ENCODE measurements at regions not wholly inside any gene's neighbourhood (a gene's known extent, or its start where the extent isn't known, plus 50 kb on each side); places are given as distances from the start of the nearest gene placed in this dataset.

- Histone ChIP-seq H3K27me3 (ENCODE audit: low read length) (no peaks in the 10 kb centered on the region), H3K9me3 (ENCODE audit: low read length) (no peaks in the 10 kb centered on the region), H3K4me1 (ENCODE audit: insufficient read depth, low read length) (no peaks in the 10 kb centered on the region), H3K4me2 (ENCODE audit: low read length) (no peak overlapping the region), H3K27ac (ENCODE audit: low read length) (no peak overlapping the region), H3K9me2 (replicated peaks; ENCODE audit: low read length) (no peaks in the 10 kb centered on the region), H2AFZ (ENCODE audit: low read length) (no peak overlapping the region), H3F3A (ENCODE audit: low read length, unreplicated experiment) (no peaks in the 10 kb centered on the region), H3K9ac (ENCODE audit: low read length) (no peak overlapping the region), H4K20me1 (ENCODE audit: low read length) (no peaks in the 10 kb centered on the region), H3K79me2 (ENCODE audit: low read length) (no peaks in the 10 kb centered on the region), H3K36me3 (ENCODE audit: low read depth, low read length) (no peaks in the 10 kb centered on the region), H3K4me3 (ENCODE audit: low read length) (no peak overlapping the region)
- ChIA-PET CTCF (no interaction called here), POLR2A (ENCODE audit: unreplicated experiment) (no interaction called here)
- TF ChIP-seq EZH2phosphoT487 (IDR thresholded peaks at IDR 0.05; ENCODE audit: borderline replicate concordance, low read length) (no peak), EZH2 (IDR thresholded peaks at IDR 0.05; ENCODE audit: low read length, unreplicated experiment) (no peak)
- TF ChIP-seq, protein P1, sequence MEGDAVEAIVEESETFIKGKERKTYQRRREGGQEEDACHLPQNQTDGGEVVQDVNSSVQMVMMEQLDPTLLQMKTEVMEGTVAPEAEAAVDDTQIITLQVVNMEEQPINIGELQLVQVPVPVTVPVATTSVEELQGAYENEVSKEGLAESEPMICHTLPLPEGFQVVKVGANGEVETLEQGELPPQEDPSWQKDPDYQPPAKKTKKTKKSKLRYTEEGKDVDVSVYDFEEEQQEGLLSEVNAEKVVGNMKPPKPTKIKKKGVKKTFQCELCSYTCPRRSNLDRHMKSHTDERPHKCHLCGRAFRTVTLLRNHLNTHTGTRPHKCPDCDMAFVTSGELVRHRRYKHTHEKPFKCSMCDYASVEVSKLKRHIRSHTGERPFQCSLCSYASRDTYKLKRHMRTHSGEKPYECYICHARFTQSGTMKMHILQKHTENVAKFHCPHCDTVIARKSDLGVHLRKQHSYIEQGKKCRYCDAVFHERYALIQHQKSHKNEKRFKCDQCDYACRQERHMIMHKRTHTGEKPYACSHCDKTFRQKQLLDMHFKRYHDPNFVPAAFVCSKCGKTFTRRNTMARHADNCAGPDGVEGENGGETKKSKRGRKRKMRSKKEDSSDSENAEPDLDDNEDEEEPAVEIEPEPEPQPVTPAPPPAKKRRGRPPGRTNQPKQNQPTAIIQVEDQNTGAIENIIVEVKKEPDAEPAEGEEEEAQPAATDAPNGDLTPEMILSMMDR (conservative IDR thresholded peaks at IDR 0.05; ENCODE audit: low read depth, low read length) = no peak
- no peak for ATAC-seq
- intact Hi-C loops (cut with micrococcal nuclease) = no loop called here
- DNase-seq = no peak
- BruUV-seq (replicated peaks) = no TSS peak
These were observed 177.2 kb upstream of the TYRP1 start for GRCh38 chr9:12516031-12516430.

GRCh38 chr9:12516573-12516972, 176.6 kb upstream of the TYRP1 start:
- Histone ChIP-seq H3K4me3 (ENCODE audit: low read length) (no peak overlapping the region), H3K9ac (ENCODE audit: low read length) (no peak overlapping the region), H3K4me1 (ENCODE audit: insufficient read depth, low read length) (no peaks in the 10 kb centered on the region), H3K27me3 (ENCODE audit: low read length) (no peaks in the 10 kb centered on the region), H3K27ac (ENCODE audit: low read length) (no peak overlapping the region), H2AFZ (ENCODE audit: low read length) (no peak overlapping the region), H3K9me3 (ENCODE audit: low read length) (no peaks in the 10 kb centered on the region), H3F3A (ENCODE audit: low read length, unreplicated experiment) (no peaks in the 10 kb centered on the region), H3K79me2 (ENCODE audit: low read length) (no peaks in the 10 kb centered on the region), H4K20me1 (ENCODE audit: low read length) (no peaks in the 10 kb centered on the region), H3K4me2 (ENCODE audit: low read length) (no peak overlapping the region), H3K9me2 (replicated peaks; ENCODE audit: low read length) (no peaks in the 10 kb centered on the region), H3K36me3 (ENCODE audit: low read depth, low read length) (no peaks in the 10 kb centered on the region)
- ChIA-PET POLR2A (ENCODE audit: unreplicated experiment) (no interaction called here), CTCF (no interaction called here)
- no peak for TF ChIP-seq EZH2phosphoT487 (IDR thresholded peaks at IDR 0.05; ENCODE audit: borderline replicate concordance, low read length)
- TF ChIP-seq, protein P1 (conservative IDR thresholded peaks at IDR 0.05; ENCODE audit: low read depth, low read length) = no peak
- TF ChIP-seq EZH2 (IDR thresholded peaks at IDR 0.05; ENCODE audit: low read length, unreplicated experiment) = no peak
- ATAC-seq (peak; percentile 79), DNase-seq (no peak)
- intact Hi-C loops (cut with micrococcal nuclease) = no loop called here
- BruUV-seq (replicated peaks) = no TSS peak

GRCh38 chr9:12538842-12539579, 154.2 kb upstream of the TYRP1 start:
- CTCF ChIA-PET = no interaction called here
- intact Hi-C loops (cut with micrococcal nuclease) = no loop called here
- DNase-seq (no peak), ATAC-seq (no peak)
- no TSS peak for BruUV-seq (replicated peaks)
- no peak overlapping the region for H3K9ac ChIP-seq (ENCODE audit: low read length)
- no peaks in the 10 kb centered on the region for H3K4me1 ChIP-seq (ENCODE audit: insufficient read depth, low read length)
- no peaks in the 10 kb centered on the region for H3K79me2 ChIP-seq (ENCODE audit: low read length)
- H3K9me3 ChIP-seq (ENCODE audit: low read length) = no peaks in the 10 kb centered on the region
- TF ChIP-seq EZH2phosphoT487 (IDR thresholded peaks at IDR 0.05; ENCODE audit: borderline replicate concordance, low read length) (no peak), EZH2 (IDR thresholded peaks at IDR 0.05; ENCODE audit: low read length, unreplicated experiment) (no peak)
- TF ChIP-seq, protein P1 (conservative IDR thresholded peaks at IDR 0.05; ENCODE audit: low read depth, low read length) = no peak
- POLR2A ChIA-PET (ENCODE audit: unreplicated experiment) = no interaction called here
- peaks cover 6% of the 10 kb centered on the region; the same call in 1 of the 2 replicates for H3K27me3 ChIP-seq (ENCODE audit: low read length)
- no peak overlapping the region for H2AFZ ChIP-seq (ENCODE audit: low read length)
- no peaks in the 10 kb centered on the region for H4K20me1 ChIP-seq (ENCODE audit: low read length)
- H3F3A ChIP-seq (ENCODE audit: low read length, unreplicated experiment) = no peaks in the 10 kb centered on the region
- H3K4me2 ChIP-seq (ENCODE audit: low read length) = no peak overlapping the region
- no peak overlapping the region for H3K4me3 ChIP-seq (ENCODE audit: low read length)
- H3K27ac ChIP-seq (ENCODE audit: low read length) = no peak overlapping the region
- no peaks in the 10 kb centered on the region for H3K36me3 ChIP-seq (ENCODE audit: low read depth, low read length)
- H3K9me2 ChIP-seq (replicated peaks; ENCODE audit: low read length) = no peaks in the 10 kb centered on the region
